ENCODE measurements at regions not wholly inside any gene's neighbourhood (a gene's known extent, or its start where the extent isn't known, plus 50 kb on each side); places are given as distances from the start of the nearest gene placed in this dataset.

DNA sequence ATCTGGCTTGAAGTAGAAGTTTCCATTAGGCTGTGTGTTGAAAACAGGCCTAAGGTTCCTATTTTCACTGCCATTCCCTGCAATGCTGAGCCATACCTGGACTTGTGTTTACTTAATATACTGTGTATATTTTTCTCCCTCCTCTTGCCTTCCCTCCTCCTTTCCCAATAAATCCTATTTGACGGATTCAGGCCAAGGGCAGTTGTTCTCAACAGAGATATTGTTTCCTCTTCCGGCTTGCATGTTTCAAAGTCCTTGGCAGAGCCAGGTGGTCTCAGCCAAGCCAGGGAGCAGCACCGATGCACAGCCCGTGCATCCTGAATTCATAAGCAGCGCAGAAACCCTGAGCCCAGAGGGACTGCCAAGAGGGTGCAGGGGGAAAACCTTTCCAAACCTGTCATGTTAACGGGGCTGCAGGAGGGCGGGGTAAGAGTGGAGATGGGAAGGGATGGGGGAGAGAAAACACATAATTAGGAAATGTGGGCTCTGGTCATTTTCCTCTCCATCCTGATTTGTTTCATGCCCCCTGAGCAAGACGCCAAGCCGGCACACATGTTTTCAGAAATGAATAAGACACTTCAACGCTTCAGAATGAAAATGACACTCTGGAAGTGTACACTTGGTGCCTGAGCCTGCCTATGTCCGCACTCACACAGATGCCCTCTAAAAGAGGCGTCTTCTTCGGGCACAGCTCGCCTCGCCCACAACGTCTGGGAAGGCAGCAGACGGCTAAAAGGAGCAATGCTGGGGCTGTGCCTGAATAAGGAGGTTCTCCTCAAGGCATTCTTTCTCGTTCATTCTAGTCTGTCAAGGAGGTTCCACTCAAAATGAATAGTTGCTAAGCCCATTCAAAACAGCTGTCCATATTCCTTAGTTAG is 149.3 kb upstream of the UBL3 start:
- no peak for DNase-seq (ENCODE audit: low read depth)

DNA sequence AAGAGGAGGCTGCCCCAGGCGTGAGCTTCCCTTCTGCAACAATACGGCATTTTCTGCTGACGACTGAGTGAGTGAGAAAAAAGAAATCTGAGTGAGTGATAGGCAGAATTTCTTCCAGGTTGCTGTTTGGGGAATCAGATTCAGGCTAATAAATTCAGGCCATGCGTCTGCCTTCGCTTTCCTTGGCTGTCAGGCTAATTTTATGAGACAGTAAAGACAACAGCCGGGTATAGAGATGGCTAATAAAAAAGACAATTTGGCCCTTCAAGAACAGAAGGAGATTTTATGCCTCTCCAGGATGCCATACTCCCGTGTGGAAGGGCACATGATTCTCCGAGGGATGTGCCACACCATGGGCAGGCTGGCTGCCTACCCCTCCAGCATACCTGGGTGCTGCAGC is 145.9 kb upstream of the UBL3 start:
- DNase-seq (ENCODE audit: low read depth) = no peak

DNA sequence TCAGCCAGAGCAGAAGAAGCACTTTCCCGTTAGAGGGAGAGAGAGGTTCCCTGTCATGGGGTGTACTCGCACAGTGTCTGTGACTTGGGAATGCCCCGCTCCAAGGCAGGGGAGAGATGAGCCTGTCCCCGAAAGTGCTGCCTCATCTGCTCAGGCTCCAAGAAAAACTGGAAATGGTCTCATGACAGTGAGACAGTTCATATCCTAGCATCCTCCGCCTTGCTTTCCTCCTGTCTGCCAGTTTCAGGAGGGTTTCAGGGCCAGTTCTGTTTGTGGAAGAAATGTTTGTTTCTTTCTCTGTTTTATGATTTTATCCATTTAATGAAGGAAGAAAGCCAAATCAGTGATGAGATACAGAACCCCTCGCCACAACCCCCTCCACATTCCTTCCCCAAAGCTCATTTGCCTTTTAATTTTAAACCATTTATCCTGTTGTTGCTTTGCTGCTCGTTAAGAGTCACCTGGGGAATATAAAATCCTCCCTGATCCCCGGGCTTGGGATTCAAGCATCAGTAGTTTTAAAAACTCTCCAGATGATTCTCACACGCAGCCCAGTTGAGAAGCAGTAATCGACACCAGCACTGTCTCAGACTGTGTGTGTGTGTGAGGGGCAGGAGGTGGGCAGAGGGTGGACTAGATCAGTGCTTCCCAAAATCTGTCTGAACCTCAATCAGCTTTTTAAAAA is 144.6 kb upstream of the UBL3 start:
- DNase-seq (ENCODE audit: low read depth) = no peak

DNA sequence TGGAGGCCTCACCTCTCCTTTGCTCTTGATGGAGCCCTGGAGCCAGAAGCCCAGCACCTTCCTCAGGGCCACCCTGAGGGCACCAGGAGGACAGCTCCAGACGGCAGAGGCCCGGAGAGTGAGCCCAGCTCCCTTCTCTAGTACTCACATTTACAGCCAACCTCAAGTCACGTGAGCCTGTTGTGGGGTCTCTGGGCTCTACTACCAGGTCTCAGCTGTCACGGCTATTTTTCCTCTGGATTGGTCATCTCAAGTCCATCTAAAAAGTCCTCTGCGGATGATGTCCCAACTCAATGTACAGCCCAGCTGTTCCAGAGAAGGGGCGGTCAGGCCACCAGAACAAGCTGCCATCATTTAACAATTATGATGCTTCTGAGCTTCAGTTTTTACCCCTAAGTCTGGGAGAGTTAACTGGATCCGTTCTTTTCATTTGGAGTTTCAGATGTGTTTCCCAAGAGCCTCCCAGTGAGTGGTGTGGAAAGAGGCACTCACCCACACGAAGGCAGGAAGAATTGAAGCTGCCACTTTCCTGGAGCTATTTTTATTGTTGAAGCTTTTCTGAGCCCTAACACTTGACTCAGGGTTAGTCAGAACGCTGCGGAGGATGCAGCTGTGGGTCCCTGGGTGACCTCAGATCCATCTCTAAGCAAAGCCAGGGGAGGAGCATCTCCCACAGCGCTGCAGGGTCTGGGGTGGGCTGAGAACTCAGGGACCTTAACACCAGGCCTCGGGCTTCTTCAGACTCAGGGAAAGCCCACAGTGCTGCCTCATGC is 143.5 kb upstream of the UBL3 start:
- peak; percentile 7 for DNase-seq (ENCODE audit: low read depth)

DNA sequence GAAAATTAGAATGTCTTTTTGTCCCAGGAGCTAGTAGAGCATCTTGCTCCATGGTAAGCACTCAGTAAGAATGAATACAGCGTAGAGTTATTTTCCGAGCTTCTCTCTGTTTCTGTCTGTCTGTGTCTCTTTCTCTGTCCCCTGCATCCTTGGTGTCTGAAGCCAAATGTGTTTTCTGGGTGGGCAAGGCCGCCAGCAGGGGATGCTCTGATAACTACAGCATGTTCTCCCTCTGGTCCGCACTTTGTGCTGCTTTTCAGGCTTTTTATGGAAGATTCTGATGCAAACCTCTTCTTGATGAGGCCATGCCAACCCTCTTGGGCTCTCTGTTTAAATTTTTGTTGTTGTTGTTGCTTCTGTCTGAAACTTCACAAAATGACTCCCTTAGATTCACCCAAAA is 142.8 kb upstream of the UBL3 start:
- no peak for DNase-seq (ENCODE audit: low read depth)

DNA sequence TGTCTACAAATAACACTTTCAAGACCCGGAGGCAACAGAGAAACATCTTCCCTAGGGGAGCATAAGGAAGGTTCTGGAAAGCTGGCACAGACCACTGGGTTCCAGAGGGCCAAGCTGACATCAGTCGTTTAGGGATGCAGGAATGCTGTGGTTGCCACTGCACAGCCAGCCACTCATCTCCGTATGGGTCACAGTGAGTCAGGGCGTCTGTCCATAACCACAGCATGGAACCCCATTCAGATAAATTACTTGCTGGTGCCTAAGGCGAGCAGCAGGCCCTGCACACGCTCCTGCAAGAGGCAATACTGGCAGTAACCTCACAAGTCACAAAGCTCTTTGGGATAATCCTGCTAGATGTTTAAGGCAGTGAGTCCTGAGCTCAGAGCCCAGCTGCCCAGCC is 140.9 kb upstream of the UBL3 start:
- DNase-seq (ENCODE audit: low read depth) = peak; percentile 88

DNA sequence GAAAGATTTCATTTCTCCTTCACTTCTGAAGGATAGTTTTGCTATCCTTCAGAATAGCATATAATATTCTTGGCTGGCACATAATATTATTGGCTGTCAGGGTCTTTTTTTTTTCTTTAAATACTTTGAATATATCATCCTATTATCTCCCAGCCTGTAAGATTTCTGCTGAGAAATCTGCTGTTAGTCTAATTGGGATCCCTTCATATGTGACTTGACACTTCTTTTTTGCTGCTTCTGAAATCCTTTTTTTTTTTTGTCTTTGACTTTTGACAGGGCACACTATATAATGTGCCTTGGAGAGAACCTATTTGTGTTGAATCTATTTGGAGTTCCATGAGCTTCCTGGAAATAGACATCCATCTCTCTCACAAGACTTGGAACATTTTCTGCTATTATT is 136.9 kb upstream of the UBL3 start:
- DNase-seq (ENCODE audit: low read depth) = no peak

DNA sequence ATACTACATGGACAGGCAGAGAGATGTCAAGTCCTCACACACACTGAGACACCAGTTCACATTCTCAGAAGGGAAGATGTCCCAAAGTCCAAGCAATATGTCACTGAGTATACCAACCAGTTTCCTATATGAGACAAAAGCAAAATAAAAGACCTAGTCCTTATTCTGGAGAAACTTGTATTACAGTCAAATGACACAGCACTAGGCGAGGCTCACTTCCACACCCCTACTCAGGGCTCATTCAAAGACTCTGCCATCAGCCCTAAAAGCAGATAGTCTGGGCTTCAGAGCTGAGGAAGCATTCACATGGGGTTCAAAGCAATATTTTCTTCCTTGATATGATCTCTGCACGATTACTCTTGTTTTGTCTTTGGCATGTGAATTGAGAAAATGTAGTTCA is 129.9 kb upstream of the UBL3 start:
- DNase-seq (ENCODE audit: low read depth) = no peak

DNA sequence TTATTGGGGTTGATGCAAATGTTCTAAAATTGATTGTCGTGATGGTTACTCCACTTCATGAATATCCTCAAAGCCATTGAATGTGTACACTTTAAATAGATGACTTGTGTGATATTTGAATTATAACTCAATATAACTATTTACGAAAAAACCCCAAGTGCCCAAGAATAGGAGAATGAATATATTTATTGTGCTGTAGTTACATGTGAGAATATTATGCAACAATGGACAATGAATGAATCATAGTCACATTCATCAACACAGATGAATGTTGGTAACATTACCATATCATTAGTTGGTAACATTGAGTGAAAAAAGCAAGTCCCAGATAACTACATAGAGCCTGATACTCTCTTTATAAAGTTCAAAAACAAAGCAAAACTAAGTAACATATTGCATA is 127.8 kb upstream of the UBL3 start:
- DNase-seq (ENCODE audit: low read depth) = peak; percentile 12

DNA sequence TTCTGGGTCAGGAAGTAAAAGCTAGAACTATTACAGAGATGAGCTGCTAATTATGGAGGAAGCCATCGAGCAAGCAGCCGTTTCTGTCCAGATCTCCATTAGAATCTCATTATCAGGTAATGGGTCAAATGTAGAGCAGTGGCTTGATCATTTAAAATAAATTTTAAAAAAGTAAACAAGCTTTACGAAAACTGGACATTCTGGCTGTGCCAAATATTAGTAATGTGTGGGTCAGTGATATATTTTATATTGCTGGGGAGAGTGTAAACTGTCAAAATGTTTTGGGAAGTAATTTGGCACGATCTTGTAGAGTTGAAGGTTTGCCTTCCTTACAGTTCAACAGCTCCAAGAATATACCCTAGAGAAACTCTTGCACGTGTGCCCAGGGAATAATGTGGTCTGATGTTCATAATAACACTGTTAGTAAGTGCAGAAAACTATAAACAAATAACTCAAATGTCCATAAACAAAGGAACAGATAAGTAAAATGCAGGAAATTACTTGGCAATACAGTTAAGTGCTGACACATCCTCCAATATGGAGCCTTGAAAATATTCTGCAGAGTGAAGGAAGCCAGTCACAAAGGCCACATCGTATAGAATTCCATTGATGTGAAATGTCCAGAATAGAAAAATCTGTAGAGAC is 127.2 kb upstream of the UBL3 start:
- no peak for DNase-seq (ENCODE audit: low read depth)

DNA sequence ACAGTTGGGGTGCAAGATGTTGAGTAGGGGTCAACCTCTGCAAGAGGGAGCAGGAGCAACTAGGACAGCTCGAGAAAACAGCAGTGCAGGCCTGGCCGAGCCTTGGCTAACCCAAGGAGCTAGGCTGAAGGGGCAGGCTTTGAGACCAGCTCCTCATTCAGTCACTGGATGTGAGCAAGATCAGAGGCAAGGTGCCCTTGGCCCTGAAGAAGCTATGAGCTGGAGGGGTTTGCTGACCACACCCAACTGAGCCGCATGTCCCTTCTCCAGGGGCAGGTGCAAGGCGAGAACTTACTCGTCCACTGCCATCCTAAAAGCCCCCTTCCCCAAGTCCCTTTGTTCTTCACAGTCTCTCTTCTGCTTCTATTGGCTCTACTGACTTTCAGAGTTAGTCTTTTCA is 126.1 kb upstream of the UBL3 start:
- no peak for DNase-seq (ENCODE audit: low read depth)

DNA sequence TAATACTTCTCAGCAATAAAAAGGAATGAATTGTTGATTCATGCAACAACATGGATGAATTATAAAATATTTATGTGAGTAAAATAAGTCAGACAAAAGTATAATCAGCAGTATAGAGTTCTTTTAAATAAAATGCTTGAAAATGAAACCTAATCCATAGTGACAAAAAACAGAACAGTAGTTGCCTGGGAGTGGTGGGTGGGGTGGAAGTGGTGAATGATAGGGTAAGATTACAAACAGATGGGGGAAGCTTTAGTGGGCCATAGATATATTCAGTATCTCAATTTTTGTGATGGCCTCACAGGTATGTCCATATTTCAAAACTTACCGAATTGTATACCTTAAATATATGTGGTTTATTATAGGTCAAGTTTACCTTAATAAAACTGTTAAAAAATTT is 124.9 kb upstream of the UBL3 start:
- DNase-seq (ENCODE audit: low read depth) = no peak

DNA sequence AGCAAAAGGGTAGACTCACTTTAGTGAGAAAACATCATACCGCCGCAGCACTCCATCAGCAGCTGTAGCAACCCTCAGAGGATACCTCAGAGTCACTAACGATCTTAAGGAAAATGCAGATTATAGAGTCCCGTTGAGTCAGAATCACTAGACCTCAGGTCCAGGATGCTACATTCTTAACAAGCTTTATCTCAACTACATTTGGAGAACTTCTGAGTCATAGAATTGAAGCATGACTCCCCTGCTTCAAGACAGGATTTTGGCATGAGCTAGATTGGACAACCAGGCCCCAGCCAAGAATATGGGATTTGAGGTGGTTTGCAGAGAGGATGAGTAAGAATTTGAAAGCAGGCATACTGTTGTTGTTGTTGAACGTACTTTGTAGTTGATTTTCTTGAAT is 118.9 kb upstream of the UBL3 start:
- no peak for DNase-seq (ENCODE audit: low read depth)

DNA sequence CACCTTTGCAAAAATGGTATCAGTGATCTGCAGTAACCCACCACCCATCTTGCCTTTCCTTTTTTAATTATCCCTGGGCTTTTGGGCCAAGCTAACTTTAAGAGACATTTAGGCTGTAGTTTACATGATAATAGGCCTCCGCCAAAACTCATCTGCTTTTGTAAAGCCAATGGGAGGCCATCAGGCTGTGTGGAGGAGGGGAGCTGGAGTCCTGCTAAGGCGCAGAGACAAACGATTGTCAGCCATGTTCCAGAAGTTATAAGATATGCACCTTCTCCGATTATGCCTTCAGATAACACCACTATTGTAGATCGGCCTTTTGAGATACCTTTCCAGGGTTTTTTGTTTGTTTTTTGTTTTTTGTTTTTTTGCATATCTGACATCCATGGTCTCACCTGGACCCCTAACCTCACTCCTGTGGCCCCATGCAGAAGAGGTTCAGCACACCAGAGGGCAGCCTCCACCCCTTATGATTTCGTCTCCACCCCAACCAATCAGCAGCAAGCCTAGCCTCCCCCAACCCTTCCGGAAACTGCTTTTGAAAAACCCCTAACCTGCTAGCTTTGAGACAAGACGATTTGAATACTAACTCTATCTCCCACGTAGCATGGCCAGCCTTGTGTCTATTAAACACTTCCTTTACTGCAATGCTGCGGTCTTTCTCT is 113.9 kb upstream of the UBL3 start:
- no peak for DNase-seq (ENCODE audit: low read depth)

DNA sequence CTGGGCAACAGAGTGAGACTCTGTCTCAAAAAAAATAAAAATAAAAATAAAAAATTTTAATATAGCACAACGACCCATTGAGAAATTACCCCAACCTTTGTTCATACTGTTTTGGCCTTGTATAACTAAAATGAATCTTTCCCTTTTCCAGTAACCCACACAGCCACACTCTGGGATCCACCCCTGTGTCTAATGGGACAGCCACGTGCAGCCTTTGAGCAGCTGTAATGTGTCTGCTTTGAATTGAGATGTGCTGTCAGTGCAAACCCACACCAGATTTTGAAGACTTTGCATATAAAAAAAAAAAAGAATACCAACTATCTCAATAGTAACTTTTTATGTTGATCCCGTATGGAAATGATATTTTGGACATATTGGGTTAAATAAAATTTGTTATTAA is 112.7 kb upstream of the UBL3 start:
- no peak for DNase-seq (ENCODE audit: low read depth)

DNA sequence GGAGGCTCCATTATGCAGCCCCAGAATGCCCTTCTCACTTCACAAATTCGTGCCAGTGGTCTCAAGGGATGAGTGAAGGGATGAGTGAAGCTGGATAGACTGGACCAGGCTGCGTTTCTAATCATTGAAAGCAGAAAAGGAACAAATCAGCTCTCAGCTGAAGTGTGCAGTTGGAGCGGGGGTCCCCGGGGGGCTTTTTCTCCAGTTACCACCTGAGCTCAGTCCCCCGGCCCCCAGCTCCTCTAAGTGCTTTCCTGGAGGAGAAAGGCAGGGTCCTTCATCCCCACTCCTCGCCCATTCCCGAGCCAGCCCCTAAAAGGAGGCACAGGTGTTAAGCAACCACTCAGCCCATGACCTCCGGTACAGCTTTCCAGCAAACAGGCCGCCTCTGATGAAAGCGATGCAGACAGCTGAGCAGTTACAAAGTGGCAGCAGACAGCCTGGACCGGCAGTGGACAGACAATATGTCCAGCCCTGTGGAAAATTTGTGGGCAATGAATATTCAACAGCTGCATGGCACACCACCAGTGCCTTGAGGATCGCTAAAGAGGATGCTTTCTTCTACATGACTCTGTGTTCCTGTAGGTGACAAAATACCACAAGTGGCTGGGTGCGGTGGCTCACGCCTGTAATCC is 110.7 kb upstream of the UBL3 start:
- no peak for DNase-seq (ENCODE audit: low read depth)

DNA sequence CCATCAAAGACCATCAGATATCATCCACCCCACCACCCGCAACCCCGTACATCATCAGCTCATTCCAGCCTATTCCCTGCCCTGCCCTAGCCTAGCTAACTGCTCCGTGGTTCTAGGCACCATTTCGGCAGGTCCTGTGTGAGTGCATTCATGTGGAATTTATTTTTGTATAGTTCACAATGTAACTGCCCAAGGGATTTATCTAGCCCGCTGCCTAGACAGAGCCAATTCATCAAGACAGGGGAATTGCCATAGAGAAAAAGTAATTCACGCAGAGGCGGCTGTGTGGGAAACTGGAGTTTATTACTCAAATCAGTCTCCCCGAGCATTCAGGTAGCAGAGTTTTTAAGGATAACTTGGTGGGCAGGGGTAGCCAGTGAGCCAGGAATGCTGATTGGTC is 109.2 kb upstream of the UBL3 start:
- no peak for DNase-seq (ENCODE audit: low read depth)

DNA sequence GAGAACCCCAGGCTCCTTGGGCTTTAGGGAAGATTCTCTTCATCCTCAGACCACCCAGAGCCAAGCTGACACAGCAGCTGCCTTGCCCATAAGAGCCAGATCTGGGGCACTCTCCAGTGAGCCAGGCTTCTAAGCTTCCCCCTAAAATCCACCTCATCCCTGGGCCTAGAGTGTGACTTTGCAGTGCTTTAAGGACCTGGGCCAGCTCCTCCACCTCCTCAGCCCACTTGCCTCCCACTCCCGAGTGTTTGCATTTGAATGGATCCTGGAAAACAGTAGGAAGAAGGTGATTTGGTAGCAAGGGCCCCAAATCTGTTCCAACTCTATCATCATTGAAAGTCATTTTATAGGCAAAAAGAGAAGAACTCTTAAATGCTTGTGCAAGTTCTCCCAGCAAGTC is 108.7 kb upstream of the UBL3 start:
- no peak for DNase-seq (ENCODE audit: low read depth)

DNA sequence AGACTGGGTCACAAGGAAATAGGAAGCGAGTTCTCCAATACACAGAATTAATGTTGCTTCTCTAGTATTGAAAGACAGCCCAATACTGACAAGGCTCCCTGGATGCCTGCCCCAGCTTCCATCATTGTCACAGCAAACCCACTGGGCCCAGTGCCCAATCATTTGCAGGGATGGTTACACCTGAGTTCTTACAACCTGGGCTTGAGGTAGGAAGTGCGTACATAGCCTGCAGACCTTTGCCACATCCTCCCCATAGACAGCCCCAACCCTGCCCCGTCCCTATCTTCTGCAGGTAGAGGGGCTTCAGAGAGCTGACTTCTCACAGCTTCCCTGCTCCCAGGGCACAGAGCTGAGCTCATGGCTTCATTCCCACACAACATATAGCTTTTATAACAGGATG is 108.1 kb upstream of the UBL3 start:
- DNase-seq (ENCODE audit: low read depth) = no peak

DNA sequence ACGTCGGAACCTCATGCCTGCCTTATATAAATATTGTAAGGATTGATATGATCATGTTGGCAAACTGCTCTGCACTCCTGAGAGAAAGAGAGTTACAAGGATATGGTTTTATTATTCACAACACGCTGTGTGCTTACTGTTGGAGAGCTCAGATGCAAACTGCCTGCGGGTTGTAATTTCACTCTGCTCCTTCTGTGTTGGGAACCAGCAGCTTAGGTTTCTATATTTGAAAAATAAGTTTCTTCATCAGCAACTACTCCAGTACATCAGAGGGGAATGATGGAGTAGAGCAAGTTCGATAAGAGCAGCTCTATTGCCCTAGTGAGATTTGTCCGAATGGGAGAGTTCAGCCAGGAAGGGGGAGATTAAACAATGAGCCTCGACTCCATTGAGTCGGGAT is 106.9 kb upstream of the UBL3 start:
- peak; percentile 13 for DNase-seq (ENCODE audit: low read depth)

DNA sequence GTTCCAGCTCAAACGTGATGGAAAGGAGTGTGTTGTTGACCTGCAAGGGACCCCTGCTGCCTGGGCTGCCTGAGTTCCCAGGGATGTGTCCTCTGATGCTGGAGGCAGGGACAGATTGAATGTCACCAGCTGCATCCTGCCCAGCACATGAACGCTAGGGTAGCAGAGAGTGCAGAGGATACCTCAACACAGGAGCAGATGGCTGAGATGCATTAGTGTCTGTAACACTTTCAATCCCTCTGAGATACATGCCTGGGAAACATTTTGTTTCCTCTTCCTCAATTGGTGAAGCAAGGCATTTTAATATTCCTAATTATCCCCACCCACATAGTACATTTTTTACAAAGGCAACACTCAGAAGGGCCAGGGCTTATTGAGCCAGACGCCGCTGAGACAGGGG is 106.4 kb upstream of the UBL3 start:
- DNase-seq (ENCODE audit: low read depth) = no peak
